HG03378 (cell line): ENCODE measurements at regions not wholly inside any gene's neighbourhood (a gene's known extent, or its start where the extent isn't known, plus 50 kb on each side); places are given as distances from the start of the nearest gene placed in this dataset.

Experiments
- ATAC-seq: cut with Tn5 transposase; IDR thresholded peaks from one replicate; pipeline ENCODE4 v1.9.1; 2021; ENCODE audit warnings: mild to moderate bottlenecking, moderate library complexity; ENCODE audit not compliant: unreplicated experiment

- ATAC-seq, result no peak
These were observed 213.1 kb upstream of the BOD1L1 start for GRCh38 chr4:13840502-13841190.

- ATAC-seq, result no peak
These were observed 217.2 kb upstream of the BOD1L1 start for GRCh38 chr4:13844740-13845139.

- ATAC-seq, result no peak
These were observed 222.3 kb upstream of the BOD1L1 start for GRCh38 chr4:13849778-13850177.

GRCh38 chr4:13851085-13851940 is 223.8 kb upstream of the BOD1L1 start:
- no peak for ATAC-seq

GRCh38 chr4:13852411-13852810 is 224.9 kb upstream of the BOD1L1 start:
- no peak for ATAC-seq

GRCh38 chr4:13856387-13856786 is 228.9 kb upstream of the BOD1L1 start:
- ATAC-seq, result no peak

- ATAC-seq, result no peak
These were observed 229.9 kb upstream of the BOD1L1 start for GRCh38 chr4:13857397-13857796.

- no peak for ATAC-seq
These were observed 230.3 kb upstream of the BOD1L1 start for GRCh38 chr4:13857800-13858199.

- ATAC-seq, result no peak
These were observed 231.9 kb upstream of the BOD1L1 start for GRCh38 chr4:13859423-13859822.

GRCh38 chr4:13860126-13860525 is 232.6 kb upstream of the BOD1L1 start:
- ATAC-seq, result no peak

GRCh38 chr4:13865871-13866669 is 238.5 kb upstream of the BOD1L1 start:
- ATAC-seq, result no peak

GRCh38 chr4:13866881-13867280 is 239.4 kb upstream of the BOD1L1 start:
- ATAC-seq, result no peak

GRCh38 chr4:13872155-13872554 is 244.6 kb upstream of the BOD1L1 start:
- ATAC-seq, result no peak

- no peak for ATAC-seq
These were observed 245.4 kb upstream of the BOD1L1 start for GRCh38 chr4:13872955-13873354.

- no peak for ATAC-seq
These were observed 247.7 kb upstream of the BOD1L1 start for GRCh38 chr4:13875181-13875580.

- ATAC-seq, result no peak
These were observed 248.6 kb upstream of the BOD1L1 start for GRCh38 chr4:13876131-13876530.

- ATAC-seq, result no peak
These were observed 249.4 kb upstream of the BOD1L1 start for GRCh38 chr4:13876940-13877339.

GRCh38 chr4:13877626-13878025 is 250.1 kb upstream of the BOD1L1 start:
- no peak for ATAC-seq

GRCh38 chr4:13881892-13882291 is 254.4 kb upstream of the BOD1L1 start:
- no peak for ATAC-seq

GRCh38 chr4:13887010-13887409 is 259.5 kb upstream of the BOD1L1 start:
- ATAC-seq, result no peak

- ATAC-seq, result no peak
These were observed 260.6 kb upstream of the BOD1L1 start for GRCh38 chr4:13888112-13888511.

GRCh38 chr4:13891544-13891939 is 264.0 kb upstream of the BOD1L1 start:
- no peak for ATAC-seq
